ENCODE measurements at regions not wholly inside any gene's neighbourhood (a gene's known extent, or its start where the extent isn't known, plus 50 kb on each side); places are given as distances from the start of the nearest gene placed in this dataset.

- Histone ChIP-seq H4K91ac (ENCODE audit: insufficient read depth, low read depth, low read length) (no peak overlapping the region), H2AK9ac (replicated peaks; ENCODE audit: low read depth, low read length, poor library complexity) (no peak overlapping the region), H3K9ac (ENCODE audit: low read depth, low read length) (no peak overlapping the region), H4K5ac (ENCODE audit: low read depth, low read length) (no peak overlapping the region), H2BK5ac (ENCODE audit: low read depth, low read length, poor library complexity, severe bottlenecking) (no peak overlapping the region), H2BK15ac (ENCODE audit: low read depth, low read length) (no peak overlapping the region), H3K9me3 (ENCODE audit: control insufficient read depth, insufficient read depth, low read length) (no peaks in the 10 kb centered on the region), H3K27me3 (ENCODE audit: control insufficient read depth, insufficient read depth, low read length) (no peaks in the 10 kb centered on the region), H3K36me3 (ENCODE audit: control insufficient read depth, insufficient read depth, low read length) (no peaks in the 10 kb centered on the region), H3K4me2 (ENCODE audit: low read depth, low read length) (no peak overlapping the region), H3K27ac (ENCODE audit: insufficient read depth, low read length) (no peak overlapping the region), H2BK20ac (ENCODE audit: low read depth, low read length) (no peak overlapping the region), H3K79me1 (ENCODE audit: low read depth in 1 of 2, low read length in 2 of 2) (no peaks in the 10 kb centered on the region), H2BK120ac (ENCODE audit: low read depth, low read length) (no peak overlapping the region), H3K4me3 (ENCODE audit: insufficient read depth, low read depth, low read length) (no peak overlapping the region), H3K56ac (ENCODE audit: extremely low read depth, insufficient read depth, low read length) (no peak overlapping the region), H3K23ac (ENCODE audit: low read depth, low read length) (no peak overlapping the region), H2AK5ac (ENCODE audit: low read depth, low read length) (no peak overlapping the region), H4K8ac (ENCODE audit: low read depth in 2 of 2, low read length in 2 of 2) (no peak overlapping the region), H2AFZ (replicated peaks; ENCODE audit: low read length, poor library complexity) (no peak overlapping the region), H3K9me1 (ENCODE audit: insufficient read depth, low read length) (no peaks in the 10 kb centered on the region), H3K14ac (replicated peaks; ENCODE audit: low read depth, low read length) (no peak overlapping the region), H3K4me1 (ENCODE audit: control insufficient read depth, insufficient read depth, low read length) (no peaks in the 10 kb centered on the region), H4K20me1 (ENCODE audit: insufficient read depth, low read length) (no peaks in the 10 kb centered on the region), H3K18ac (ENCODE audit: low read depth, low read length) (no peak overlapping the region), H3K4ac (ENCODE audit: low read depth, low read length) (no peak overlapping the region)
- dilution Hi-C loops (cut with HindIII; ENCODE audit: low sequenced_read_pairs, unreplicated experiment), result no loop called here
- ChIA-PET POLR2A (ENCODE audit: unreplicated experiment) (no interaction called here), CTCF (no interaction called here)
- DNase-seq (no peak), ATAC-seq (ENCODE audit: low read depth) (no peak)
- in situ Hi-C loops (cut with MboI; ENCODE audit: low sequenced_read_pairs), result no loop called here
- no CpG with 5 or more reads among the region's 1 CpG for WGBS, 2 experiments (ENCODE audit: extremely low coverage in 2 of 2, insufficient read length in 1 of 2)
- intact Hi-C loops (cut with micrococcal nuclease), result no loop called here
- BruUV-seq (replicated peaks), result no TSS peak
- TF ChIP-seq CHD1 (IDR thresholded peaks at IDR 0.05; ENCODE audit: low read depth, low read length) (no peak), POLR2A (IDR thresholded peaks at IDR 0.05; ENCODE audit: low read depth, low read length) (no peak), ELK1 (IDR thresholded peaks at IDR 0.05; ENCODE audit: borderline replicate concordance, low read depth, low read length) (no peak), MAZ (IDR thresholded peaks at IDR 0.05; ENCODE audit: borderline replicate concordance, low read depth, low read length) (no peak), CEBPB (IDR thresholded peaks at IDR 0.05; ENCODE audit: low read depth, low read length) (no peak), RCOR1 (IDR thresholded peaks at IDR 0.05; ENCODE audit: insufficient replicate concordance, low read length) (no peak), FOS (IDR thresholded peaks at IDR 0.05; ENCODE audit: low read depth, low read length) (no peak), RFX5 (IDR thresholded peaks at IDR 0.05; ENCODE audit: low read depth, low read length) (no peak), MXI1 (IDR thresholded peaks at IDR 0.05; ENCODE audit: borderline replicate concordance, low read depth, low read length) (no peak), MAFK (IDR thresholded peaks at IDR 0.05; ENCODE audit: low read depth, low read length) (no peak), SMC3 (IDR thresholded peaks at IDR 0.05; ENCODE audit: low read depth, low read length) (no peak), NFE2L2 (IDR thresholded peaks at IDR 0.05; ENCODE audit: low read depth, low read length) (no peak), BHLHE40 (IDR thresholded peaks at IDR 0.05; ENCODE audit: low read depth, low read length) (no peak), USF2 (IDR thresholded peaks at IDR 0.05; ENCODE audit: low read depth, low read length) (no peak), CTCF (conservative IDR thresholded peaks at IDR 0.05; ENCODE audit: low read depth, low read length) (no peak), RAD21 (IDR thresholded peaks at IDR 0.05; ENCODE audit: low read length) (no peak)
Observed at GRCh38 chr18:27668158-27668557, 483.1 kb upstream of the CHST9 start.
